ENCODE measurements at regions not wholly inside any gene's neighbourhood (a gene's known extent, or its start where the extent isn't known, plus 50 kb on each side); places are given as distances from the start of the nearest gene placed in this dataset.

DNA sequence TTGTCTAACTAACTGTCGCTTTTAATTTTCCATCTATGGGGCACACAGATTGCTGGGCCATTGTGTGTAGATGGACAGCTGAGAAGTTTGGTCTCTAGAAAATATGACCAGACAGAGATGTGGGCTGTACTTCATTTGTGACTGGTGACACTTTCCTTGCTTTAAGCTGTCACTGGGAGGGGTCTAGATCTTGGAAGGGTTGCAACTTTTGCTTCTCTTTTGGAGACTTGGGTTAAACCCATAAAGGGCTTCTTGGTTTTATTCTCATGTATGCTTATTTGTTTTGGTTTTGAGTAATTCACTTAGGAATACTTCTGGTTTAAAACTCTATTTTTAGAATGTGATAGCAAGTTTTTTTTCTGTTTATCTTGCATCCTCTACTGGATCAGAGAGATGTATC is 80.2 kb downstream of the ETS2 start:
- TF ChIP-seq, protein P1, sequence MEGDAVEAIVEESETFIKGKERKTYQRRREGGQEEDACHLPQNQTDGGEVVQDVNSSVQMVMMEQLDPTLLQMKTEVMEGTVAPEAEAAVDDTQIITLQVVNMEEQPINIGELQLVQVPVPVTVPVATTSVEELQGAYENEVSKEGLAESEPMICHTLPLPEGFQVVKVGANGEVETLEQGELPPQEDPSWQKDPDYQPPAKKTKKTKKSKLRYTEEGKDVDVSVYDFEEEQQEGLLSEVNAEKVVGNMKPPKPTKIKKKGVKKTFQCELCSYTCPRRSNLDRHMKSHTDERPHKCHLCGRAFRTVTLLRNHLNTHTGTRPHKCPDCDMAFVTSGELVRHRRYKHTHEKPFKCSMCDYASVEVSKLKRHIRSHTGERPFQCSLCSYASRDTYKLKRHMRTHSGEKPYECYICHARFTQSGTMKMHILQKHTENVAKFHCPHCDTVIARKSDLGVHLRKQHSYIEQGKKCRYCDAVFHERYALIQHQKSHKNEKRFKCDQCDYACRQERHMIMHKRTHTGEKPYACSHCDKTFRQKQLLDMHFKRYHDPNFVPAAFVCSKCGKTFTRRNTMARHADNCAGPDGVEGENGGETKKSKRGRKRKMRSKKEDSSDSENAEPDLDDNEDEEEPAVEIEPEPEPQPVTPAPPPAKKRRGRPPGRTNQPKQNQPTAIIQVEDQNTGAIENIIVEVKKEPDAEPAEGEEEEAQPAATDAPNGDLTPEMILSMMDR (IDR thresholded peaks at IDR 0.05; ENCODE audit: low read depth, low read length, missing control alignments) = no peak
- H3K4me3 ChIP-seq (ENCODE audit: low read depth, low read length) = no peak overlapping the region
- DNase-seq (ENCODE audit: low read depth) = no peak

DNA sequence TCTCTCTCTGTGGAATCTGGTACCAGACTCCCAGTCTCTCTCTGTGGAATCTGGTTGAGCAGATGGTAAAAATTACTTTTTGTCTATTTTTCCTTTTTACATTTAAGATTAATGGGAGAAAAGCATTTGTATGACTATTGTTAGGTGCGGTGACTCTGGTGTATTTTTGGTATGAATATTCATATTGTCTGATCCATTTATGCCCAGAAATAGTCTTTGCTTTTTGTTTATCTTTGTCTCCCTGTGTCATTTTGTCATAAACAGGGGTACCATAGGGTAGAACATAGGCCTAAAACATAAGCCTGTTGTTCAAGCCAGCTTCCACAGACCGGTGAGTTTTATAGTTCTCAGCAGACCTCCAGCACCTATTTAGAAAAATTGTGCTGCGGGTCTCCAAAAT is 78.7 kb downstream of the ETS2 start:
- no peak overlapping the region for H3K4me3 ChIP-seq (ENCODE audit: low read depth, low read length)
- no peak for DNase-seq (ENCODE audit: low read depth)
- TF ChIP-seq, protein P1 (IDR thresholded peaks at IDR 0.05; ENCODE audit: low read depth, low read length, missing control alignments) = no peak

DNA sequence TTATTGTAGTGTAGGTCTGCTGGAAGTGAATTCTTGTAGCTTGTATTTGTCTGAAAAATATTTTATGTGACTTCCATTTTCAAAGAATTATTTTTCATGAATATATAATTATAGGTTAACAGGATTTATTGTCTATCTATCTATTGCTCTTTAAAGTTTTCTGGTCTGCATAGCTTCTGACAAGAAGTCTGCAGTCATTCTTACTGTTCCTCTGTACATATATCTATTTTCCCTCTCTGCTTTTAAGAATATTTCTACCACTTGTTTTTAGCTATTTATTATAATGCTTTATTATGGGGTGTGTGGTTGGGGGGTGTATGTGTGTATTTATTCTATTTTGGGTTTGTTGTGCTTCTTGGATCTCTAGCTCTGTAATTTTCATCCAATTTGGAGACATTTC is 77.4 kb downstream of the ETS2 start:
- no peak overlapping the region for H3K4me3 ChIP-seq (ENCODE audit: low read depth, low read length)
- no peak for DNase-seq (ENCODE audit: low read depth)
- TF ChIP-seq, protein P1 (IDR thresholded peaks at IDR 0.05; ENCODE audit: low read depth, low read length, missing control alignments) = no peak

DNA sequence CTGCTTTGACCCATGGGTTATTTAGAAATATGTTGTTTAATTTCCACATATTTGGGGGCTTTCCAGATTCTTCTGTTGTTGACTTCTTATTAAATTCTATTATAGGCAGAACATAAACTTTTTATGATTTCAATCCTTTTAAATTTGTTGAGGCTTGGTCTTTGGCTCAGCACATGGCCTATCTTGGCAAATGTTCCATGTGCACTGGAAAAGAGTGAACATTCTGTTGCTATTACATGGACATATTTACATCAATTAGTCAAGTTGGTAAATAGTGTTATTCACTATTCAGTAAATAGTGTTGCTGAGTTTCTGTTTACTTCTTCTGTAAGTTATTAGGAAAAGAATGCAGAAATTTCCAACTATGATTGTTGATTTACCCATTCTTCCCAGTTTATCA is 75.4 kb downstream of the ETS2 start:
- no peak for DNase-seq (ENCODE audit: low read depth)
- TF ChIP-seq, protein P1 (IDR thresholded peaks at IDR 0.05; ENCODE audit: low read depth, low read length, missing control alignments) = no peak
- no peak overlapping the region for H3K4me3 ChIP-seq (ENCODE audit: low read depth, low read length)

DNA sequence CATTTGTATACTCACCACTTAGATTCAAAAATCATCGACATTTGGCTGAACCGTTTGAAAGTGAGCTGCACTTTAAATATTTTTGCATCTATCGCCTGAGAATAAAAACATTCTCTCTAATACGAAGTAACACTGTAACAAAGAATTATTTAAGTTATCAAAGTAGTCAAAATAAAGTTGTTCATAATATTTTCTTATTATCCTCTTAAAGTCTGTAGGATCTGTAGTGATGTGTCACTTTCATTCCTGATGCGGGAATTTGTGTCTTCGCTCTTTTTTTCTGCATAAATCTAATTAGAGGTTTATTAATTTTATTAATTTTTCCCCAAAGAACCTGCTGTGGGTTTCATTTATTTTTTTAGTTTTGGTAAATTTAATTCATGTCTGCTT is 74.8 kb downstream of the ETS2 start:
- TF ChIP-seq, protein P1 (IDR thresholded peaks at IDR 0.05; ENCODE audit: low read depth, low read length, missing control alignments) = no peak
- H3K4me3 ChIP-seq (ENCODE audit: low read depth, low read length) = no peak overlapping the region
- no peak for DNase-seq (ENCODE audit: low read depth)

DNA sequence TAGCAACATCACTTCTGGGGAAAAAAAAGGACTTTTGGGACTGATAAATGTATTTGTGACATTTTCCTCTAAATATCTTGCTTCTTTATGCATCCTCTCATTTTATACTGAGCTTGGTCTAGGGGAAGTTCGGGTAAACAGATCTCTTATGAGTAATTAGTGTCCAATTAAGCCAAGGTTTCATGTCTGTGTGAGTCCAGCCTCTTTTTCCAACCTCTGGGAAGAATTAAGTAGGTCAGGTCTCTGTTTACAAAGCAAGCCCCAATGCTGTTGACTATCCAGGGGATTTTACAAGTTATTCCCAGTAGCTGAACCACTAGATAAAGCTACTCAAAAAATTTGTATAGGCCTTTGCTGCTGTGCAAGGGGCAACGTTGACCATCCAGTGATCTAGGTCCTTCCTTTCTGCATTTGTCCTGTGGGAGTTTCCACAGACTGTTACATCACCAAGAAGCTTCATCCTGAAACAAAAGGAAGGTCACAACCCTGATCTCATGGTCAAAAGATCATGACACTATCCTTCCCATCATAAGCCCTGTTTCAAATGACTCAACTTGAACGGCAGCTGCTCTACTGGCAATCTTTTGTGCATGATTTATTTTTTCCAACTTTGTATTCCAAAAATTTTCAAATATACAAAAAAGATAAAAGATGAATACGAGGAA is 74.3 kb downstream of the ETS2 start:
- TF ChIP-seq, protein P1 (IDR thresholded peaks at IDR 0.05; ENCODE audit: low read depth, low read length, missing control alignments) = no peak
- no peak for DNase-seq (ENCODE audit: low read depth)
- no peak overlapping the region for H3K4me3 ChIP-seq (ENCODE audit: low read depth, low read length)
